Nucleus accumbens (tissue), 56 donors: ENCODE measurements at regions not wholly inside any gene's neighbourhood (a gene's known extent, or its start where the extent isn't known, plus 50 kb on each side); places are given as distances from the start of the nearest gene placed in this dataset.
A peak's percentile ranks its signal among the peaks of the same experiment; 100 is the strongest.

ENCODE experiments used
- DNase-seq, 56 donors: peaks; one replicate each; lab custom pipeline; 2025; lab: John Stamatoyannopoulos, UW

GRCh38 chr10:109529258-109529657 is 394.1 kb downstream of the XPNPEP1 start:
- no peak for DNase-seq

- DNase-seq: no peak
Measured at GRCh38 chr10:109517748-109518147, 405.6 kb downstream of the XPNPEP1 start.

GRCh38 chr10:109504401-109504800 is 418.9 kb downstream of the XPNPEP1 start:
- DNase-seq: no peak

GRCh38 chr10:109487691-109488090 is 435.6 kb downstream of the XPNPEP1 start:
- no peak for DNase-seq

GRCh38 chr10:109480836-109481235 is 442.5 kb downstream of the XPNPEP1 start:
- DNase-seq: no peak

GRCh38 chr10:109475711-109476421 is 447.4 kb downstream of the XPNPEP1 start:
- no peak for DNase-seq

- DNase-seq: no peak
Measured at GRCh38 chr10:109474812-109475211, 448.5 kb downstream of the XPNPEP1 start.

GRCh38 chr10:109474261-109474660 is 449.1 kb downstream of the XPNPEP1 start:
- DNase-seq: no peak

- no peak for DNase-seq
Measured at GRCh38 chr10:109467551-109467950, 455.8 kb downstream of the XPNPEP1 start.

GRCh38 chr10:109464949-109465348 is 458.4 kb downstream of the XPNPEP1 start:
- no peak for DNase-seq

GRCh38 chr10:109457302-109457638 is 466.0 kb downstream of the XPNPEP1 start:
- no peak for DNase-seq

GRCh38 chr10:109456566-109457301 is 466.6 kb downstream of the XPNPEP1 start:
- peak in 4 of 56 donors; percentile 1 to 6 (median 1) for DNase-seq

- no peak for DNase-seq
Measured at GRCh38 chr10:109454691-109455090, 468.6 kb downstream of the XPNPEP1 start.

GRCh38 chr10:109451879-109452278 is 471.4 kb downstream of the XPNPEP1 start:
- no peak for DNase-seq

- no peak for DNase-seq
Measured at GRCh38 chr10:109450702-109451101, 472.6 kb downstream of the XPNPEP1 start.

GRCh38 chr10:109433434-109433833 is 489.9 kb downstream of the XPNPEP1 start:
- no peak for DNase-seq

- no peak for DNase-seq
Measured at GRCh38 chr10:109432281-109432680, 491.0 kb downstream of the XPNPEP1 start.

- no peak for DNase-seq
Measured at GRCh38 chr10:109430799-109431198, 492.5 kb downstream of the XPNPEP1 start.

GRCh38 chr10:109430043-109430760 is 493.1 kb downstream of the XPNPEP1 start:
- no peak for DNase-seq

- DNase-seq: no peak
Measured at GRCh38 chr10:109428775-109429491, 494.4 kb downstream of the XPNPEP1 start.

GRCh38 chr10:109427411-109427810 is 495.9 kb downstream of the XPNPEP1 start:
- DNase-seq: no peak
